ENCODE measurements at regions not wholly inside any gene's neighbourhood (a gene's known extent, or its start where the extent isn't known, plus 50 kb on each side); places are given as distances from the start of the nearest gene placed in this dataset.
A peak's percentile ranks its signal among the peaks of the same experiment; 100 is the strongest.
"Not testable (repeated sequence)": the region's sequence is repeated elsewhere in the genome, so short reads cannot be mapped to it uniquely, and the experiment has no call there.

- not testable (repeated sequence) for H3K27me3 ChIP-seq (ENCODE audit: control insufficient read depth, insufficient read depth, low read length); H3K9ac ChIP-seq (ENCODE audit: low read length); H3K9me3 ChIP-seq (ENCODE audit: control insufficient read depth, low read depth, low read length); H3K27ac ChIP-seq (ENCODE audit: low read length); H3K36me3 ChIP-seq (ENCODE audit: control insufficient read depth, low read depth, low read length)
- H3K4me3 ChIP-seq (ENCODE audit: low read length) = peak overlapping the region; percentile 47
- H3K4me1 ChIP-seq (ENCODE audit: control insufficient read depth, low read depth, low read length) = peaks cover 11% of the 10 kb centered on the region
Observed at GRCh38 chr3:99294092-99294491, 344.3 kb upstream of the COL8A1 start.

GRCh38 chr3:99287876-99288275 lies 350.5 kb upstream of the COL8A1 start:
- no peak overlapping the region for H3K4me3 ChIP-seq (ENCODE audit: low read length)
- H3K4me1 ChIP-seq (ENCODE audit: control insufficient read depth, low read depth, low read length) = no peaks in the 10 kb centered on the region
- no peaks in the 10 kb centered on the region for H3K27me3 ChIP-seq (ENCODE audit: control insufficient read depth, insufficient read depth, low read length)
- no peak overlapping the region for H3K27ac ChIP-seq (ENCODE audit: low read length)
- H3K9ac ChIP-seq (ENCODE audit: low read length) = no peak overlapping the region
- no peaks in the 10 kb centered on the region for H3K9me3 ChIP-seq (ENCODE audit: control insufficient read depth, low read depth, low read length)
- no peaks in the 10 kb centered on the region for H3K36me3 ChIP-seq (ENCODE audit: control insufficient read depth, low read depth, low read length)

GRCh38 chr3:99286266-99286845 lies 352.0 kb upstream of the COL8A1 start:
- Histone ChIP-seq H3K27ac (ENCODE audit: low read length) (no peak overlapping the region), H3K9me3 (ENCODE audit: control insufficient read depth, low read depth, low read length) (no peaks in the 10 kb centered on the region), H3K36me3 (ENCODE audit: control insufficient read depth, low read depth, low read length) (no peaks in the 10 kb centered on the region), H3K27me3 (ENCODE audit: control insufficient read depth, insufficient read depth, low read length) (no peaks in the 10 kb centered on the region), H3K4me3 (ENCODE audit: low read length) (no peak overlapping the region), H3K4me1 (ENCODE audit: control insufficient read depth, low read depth, low read length) (no peaks in the 10 kb centered on the region), H3K9ac (ENCODE audit: low read length) (no peak overlapping the region)

DNA sequence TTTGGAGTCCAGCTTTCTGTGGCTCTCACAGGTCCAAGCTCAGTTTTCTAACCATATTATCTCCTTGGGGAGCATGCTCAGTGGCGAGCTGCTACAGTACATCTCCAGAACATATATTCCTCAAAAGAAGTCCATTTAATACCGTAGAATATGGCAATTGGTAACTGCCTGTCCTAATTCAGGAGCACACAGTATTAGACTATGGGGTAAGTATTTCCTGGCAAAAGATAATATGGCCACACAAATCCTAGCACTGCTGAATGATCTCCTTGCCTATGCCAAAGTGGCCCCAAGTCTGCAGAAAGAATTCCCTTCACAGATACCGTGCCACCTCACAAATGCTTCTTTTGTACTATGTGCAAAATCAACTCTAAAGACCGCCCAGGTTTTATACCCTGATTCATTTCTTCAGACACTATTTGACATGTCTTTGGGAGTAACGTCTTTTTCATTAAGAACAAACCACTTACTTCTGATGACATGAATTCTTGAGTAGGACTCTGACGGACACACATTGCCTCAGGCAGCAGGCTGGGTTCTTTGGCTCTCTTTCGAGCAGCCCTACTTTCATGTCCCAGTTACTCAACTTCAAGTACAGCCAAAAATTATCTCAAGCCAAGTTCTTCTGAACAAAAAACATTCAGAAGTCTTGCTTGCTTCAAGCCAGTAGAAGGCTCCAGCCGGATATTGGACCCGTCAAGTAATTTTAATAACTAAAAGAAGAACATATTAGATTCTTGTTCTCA lies 368.3 kb upstream of the DCBLD2 start:
- no peaks in the 10 kb centered on the region for H3K27me3 ChIP-seq (ENCODE audit: control insufficient read depth, insufficient read depth, low read length)
- no peaks in the 10 kb centered on the region for H3K4me1 ChIP-seq (ENCODE audit: control insufficient read depth, low read depth, low read length)
- H3K9me3 ChIP-seq (ENCODE audit: control insufficient read depth, low read depth, low read length) = no peaks in the 10 kb centered on the region
- no peak overlapping the region for H3K9ac ChIP-seq (ENCODE audit: low read length)
- no peaks in the 10 kb centered on the region for H3K36me3 ChIP-seq (ENCODE audit: control insufficient read depth, low read depth, low read length)
- H3K27ac ChIP-seq (ENCODE audit: low read length) = no peak overlapping the region
- no peak overlapping the region for H3K4me3 ChIP-seq (ENCODE audit: low read length)

DNA sequence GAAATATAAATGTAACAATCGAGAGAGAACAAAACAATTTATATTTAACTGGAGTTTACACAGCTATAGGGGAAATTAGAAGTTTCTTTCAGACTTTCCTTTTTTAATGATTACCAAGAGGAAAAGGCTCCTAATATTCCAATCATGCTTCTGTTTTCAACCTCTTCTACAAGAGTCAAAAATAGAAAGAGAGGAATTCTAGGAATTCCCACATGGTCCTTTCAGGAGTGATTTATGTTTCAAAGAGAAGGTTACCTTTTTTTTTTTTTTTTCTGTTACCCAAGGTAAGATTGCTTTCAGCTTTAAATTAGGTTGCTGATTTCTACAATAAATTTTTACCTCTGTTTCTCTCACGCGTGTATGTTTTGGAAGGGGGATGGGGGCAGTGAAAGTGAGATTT lies 355.3 kb upstream of the DCBLD2 start:
- no peak overlapping the region for H3K9ac ChIP-seq (ENCODE audit: low read length)
- no peaks in the 10 kb centered on the region for H3K4me1 ChIP-seq (ENCODE audit: control insufficient read depth, low read depth, low read length)
- no peaks in the 10 kb centered on the region for H3K36me3 ChIP-seq (ENCODE audit: control insufficient read depth, low read depth, low read length)
- no peak overlapping the region for H3K27ac ChIP-seq (ENCODE audit: low read length)
- no peak overlapping the region for H3K4me3 ChIP-seq (ENCODE audit: low read length)
- H3K9me3 ChIP-seq (ENCODE audit: control insufficient read depth, low read depth, low read length) = no peaks in the 10 kb centered on the region
- no peaks in the 10 kb centered on the region for H3K27me3 ChIP-seq (ENCODE audit: control insufficient read depth, insufficient read depth, low read length)

- Histone ChIP-seq H3K27me3 (ENCODE audit: control insufficient read depth, insufficient read depth, low read length) (no peaks in the 10 kb centered on the region), H3K9ac (ENCODE audit: low read length) (no peak overlapping the region), H3K36me3 (ENCODE audit: control insufficient read depth, low read depth, low read length) (no peaks in the 10 kb centered on the region), H3K4me3 (ENCODE audit: low read length) (no peak overlapping the region), H3K27ac (ENCODE audit: low read length) (no peak overlapping the region), H3K9me3 (ENCODE audit: control insufficient read depth, low read depth, low read length) (no peaks in the 10 kb centered on the region), H3K4me1 (ENCODE audit: control insufficient read depth, low read depth, low read length) (no peaks in the 10 kb centered on the region)
Observed at GRCh38 chr3:99253963-99254355, 352.5 kb upstream of the DCBLD2 start.

- Histone ChIP-seq H3K4me3 (ENCODE audit: low read length) (no peak overlapping the region), H3K9ac (ENCODE audit: low read length) (no peak overlapping the region), H3K9me3 (ENCODE audit: control insufficient read depth, low read depth, low read length) (no peaks in the 10 kb centered on the region), H3K27me3 (ENCODE audit: control insufficient read depth, insufficient read depth, low read length) (no peaks in the 10 kb centered on the region), H3K4me1 (ENCODE audit: control insufficient read depth, low read depth, low read length) (no peaks in the 10 kb centered on the region), H3K36me3 (ENCODE audit: control insufficient read depth, low read depth, low read length) (no peaks in the 10 kb centered on the region), H3K27ac (ENCODE audit: low read length) (no peak overlapping the region)
Observed at GRCh38 chr3:99250821-99251355, 349.4 kb upstream of the DCBLD2 start.

DNA sequence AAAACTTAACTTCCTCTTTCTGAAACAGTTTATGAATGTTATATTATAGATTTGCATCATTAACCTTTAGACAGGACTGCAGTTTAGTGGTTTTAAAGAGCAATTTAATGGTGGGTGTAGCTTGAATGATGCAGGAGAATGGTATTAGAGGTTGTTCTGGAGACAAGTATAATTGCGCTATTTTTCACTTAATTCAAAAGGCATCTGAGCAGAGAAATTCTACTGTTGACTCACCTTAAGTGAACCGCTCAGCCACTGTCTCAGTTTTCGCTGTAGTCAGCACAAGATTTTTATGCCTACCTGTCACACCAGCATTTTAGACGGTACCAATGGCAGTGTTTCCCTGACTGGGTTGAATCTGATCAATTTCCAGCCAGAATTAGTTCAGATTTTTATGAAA lies 348.8 kb upstream of the DCBLD2 start:
- Histone ChIP-seq H3K27me3 (ENCODE audit: control insufficient read depth, insufficient read depth, low read length) (no peaks in the 10 kb centered on the region), H3K4me1 (ENCODE audit: control insufficient read depth, low read depth, low read length) (no peaks in the 10 kb centered on the region), H3K4me3 (ENCODE audit: low read length) (no peak overlapping the region), H3K9ac (ENCODE audit: low read length) (no peak overlapping the region), H3K9me3 (ENCODE audit: control insufficient read depth, low read depth, low read length) (no peaks in the 10 kb centered on the region), H3K27ac (ENCODE audit: low read length) (no peak overlapping the region), H3K36me3 (ENCODE audit: control insufficient read depth, low read depth, low read length) (no peaks in the 10 kb centered on the region)

- no peaks in the 10 kb centered on the region for H3K36me3 ChIP-seq (ENCODE audit: control insufficient read depth, low read depth, low read length)
- H3K4me3 ChIP-seq (ENCODE audit: low read length) = no peak overlapping the region
- no peaks in the 10 kb centered on the region for H3K27me3 ChIP-seq (ENCODE audit: control insufficient read depth, insufficient read depth, low read length)
- no peaks in the 10 kb centered on the region for H3K9me3 ChIP-seq (ENCODE audit: control insufficient read depth, low read depth, low read length)
- H3K27ac ChIP-seq (ENCODE audit: low read length) = no peak overlapping the region
- no peaks in the 10 kb centered on the region for H3K4me1 ChIP-seq (ENCODE audit: control insufficient read depth, low read depth, low read length)
- no peak overlapping the region for H3K9ac ChIP-seq (ENCODE audit: low read length)
Observed at GRCh38 chr3:99249627-99250026, 348.1 kb upstream of the DCBLD2 start.

DNA sequence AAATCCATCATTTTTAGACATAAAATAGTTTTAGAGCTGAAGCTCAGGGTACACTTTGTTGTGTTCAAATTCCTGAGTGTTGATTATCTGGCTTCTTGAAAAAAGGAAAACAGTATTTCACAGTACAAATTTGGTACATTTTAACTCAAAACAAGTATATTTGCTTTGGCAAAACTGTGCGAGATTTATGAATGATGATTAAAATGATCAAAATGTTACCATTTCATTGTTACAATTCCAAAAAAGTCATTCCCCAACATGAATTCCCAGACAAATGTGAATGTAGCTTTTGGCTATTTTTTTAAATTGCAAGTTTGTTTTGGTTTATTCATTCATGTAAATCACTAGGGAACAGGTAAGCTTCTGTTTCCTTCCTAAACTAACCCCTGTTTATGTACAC lies 347.4 kb upstream of the DCBLD2 start:
- Histone ChIP-seq H3K27ac (ENCODE audit: low read length) (no peak overlapping the region), H3K27me3 (ENCODE audit: control insufficient read depth, insufficient read depth, low read length) (no peaks in the 10 kb centered on the region), H3K9me3 (ENCODE audit: control insufficient read depth, low read depth, low read length) (no peaks in the 10 kb centered on the region), H3K36me3 (ENCODE audit: control insufficient read depth, low read depth, low read length) (no peaks in the 10 kb centered on the region), H3K4me1 (ENCODE audit: control insufficient read depth, low read depth, low read length) (no peaks in the 10 kb centered on the region), H3K9ac (ENCODE audit: low read length) (no peak overlapping the region), H3K4me3 (ENCODE audit: low read length) (no peak overlapping the region)

DNA sequence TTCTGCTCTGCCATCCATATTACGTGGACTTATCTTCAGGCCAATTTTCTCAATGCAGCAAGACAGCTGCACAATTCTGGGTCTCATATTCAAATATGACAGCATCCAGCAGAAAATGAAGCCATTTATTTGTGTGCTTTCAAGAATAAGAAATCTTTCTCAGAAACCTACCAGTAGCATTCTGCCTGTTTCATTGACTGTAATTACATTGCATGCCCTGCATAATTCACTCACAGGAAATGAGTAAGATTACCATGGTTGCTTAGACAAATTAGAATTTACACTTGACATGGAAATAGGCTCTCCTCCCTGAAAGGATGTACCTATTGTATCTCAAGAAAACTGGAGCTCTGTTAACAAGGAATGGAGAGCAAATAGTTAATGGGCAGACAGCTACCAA lies 346.6 kb upstream of the DCBLD2 start:
- Histone ChIP-seq H3K36me3 (ENCODE audit: control insufficient read depth, low read depth, low read length) (no peaks in the 10 kb centered on the region), H3K4me3 (ENCODE audit: low read length) (no peak overlapping the region), H3K9ac (ENCODE audit: low read length) (no peak overlapping the region), H3K4me1 (ENCODE audit: control insufficient read depth, low read depth, low read length) (no peaks in the 10 kb centered on the region), H3K27me3 (ENCODE audit: control insufficient read depth, insufficient read depth, low read length) (no peaks in the 10 kb centered on the region), H3K9me3 (ENCODE audit: control insufficient read depth, low read depth, low read length) (no peaks in the 10 kb centered on the region), H3K27ac (ENCODE audit: low read length) (no peak overlapping the region)

Data from iPS-18a (cell line).